Endothelial cell (in vitro differentiated cells): ENCODE measurements at regions not wholly inside any gene's neighbourhood (a gene's known extent, or its start where the extent isn't known, plus 50 kb on each side); places are given as distances from the start of the nearest gene placed in this dataset.
"Not testable (repeated sequence)": the region's sequence is repeated elsewhere in the genome, so short reads cannot be mapped to it uniquely, and the experiment has no call there.

Source experiments
- DNase-seq: peaks from one replicate; pipeline ENCODE4 v3.0.0; 2021; ENCODE audit warnings: low spot score
- H3K27ac Mint-ChIP-seq: one replicate; pipeline ENCODE4 v1.8.0; 2021; ENCODE audit warnings: mixed read lengths, inconsistent platforms; ENCODE audit not compliant: unreplicated experiment
- H3K27me3 Mint-ChIP-seq: one replicate; pipeline ENCODE4 v1.8.0; 2021; ENCODE audit warnings: mild to moderate bottlenecking, moderate library complexity, mixed read lengths, inconsistent platforms; ENCODE audit not compliant: unreplicated experiment
- H3K36me3 Mint-ChIP-seq: one replicate; pipeline ENCODE4 v1.8.0; 2021; ENCODE audit warnings: mild to moderate bottlenecking, low read depth, mixed read lengths, inconsistent platforms; ENCODE audit not compliant: unreplicated experiment
- H3K4me1 Mint-ChIP-seq: one replicate; pipeline ENCODE4 v1.8.0; 2021; ENCODE audit warnings: mild to moderate bottlenecking, mixed read lengths, inconsistent platforms; ENCODE audit not compliant: unreplicated experiment
- H3K4me3 Mint-ChIP-seq: one replicate; pipeline ENCODE4 v1.8.0; 2021; ENCODE audit warnings: mild to moderate bottlenecking, mixed read lengths, inconsistent platforms; ENCODE audit not compliant: unreplicated experiment
- H3K9me3 Mint-ChIP-seq: one replicate; pipeline ENCODE4 v1.8.0; 2021; ENCODE audit warnings: mixed read lengths, inconsistent platforms; ENCODE audit not compliant: unreplicated experiment
- CTCF ChIP-seq: fragments of 200-600 bp; sonication (generic); IDR thresholded peaks from one replicate; pipeline ENCODE4 v1.5.0; 2021; ENCODE audit warnings: antibody characterized with exemption; ENCODE audit not compliant: unreplicated experiment

GRCh38 chr11:39768214-39768613 is 1691.2 kb downstream of the LRRC4C start:
- DNase-seq: no peak
- H3K27me3 Mint-ChIP-seq: peaks cover 4% of the 10 kb centered on the region
- H3K27ac Mint-ChIP-seq: no peak overlapping the region
- H3K4me1 Mint-ChIP-seq: no peaks in the 10 kb centered on the region
- no peak for TF ChIP-seq CTCF
- no peaks in the 10 kb centered on the region for H3K9me3 Mint-ChIP-seq
- H3K4me3 Mint-ChIP-seq: no peak overlapping the region
- H3K36me3 Mint-ChIP-seq: no peaks in the 10 kb centered on the region

GRCh38 chr11:39745401-39745800 is 1714.1 kb downstream of the LRRC4C start:
- TF ChIP-seq CTCF: no peak
- H3K4me3 Mint-ChIP-seq: no peak overlapping the region
- H3K27me3 Mint-ChIP-seq: peaks cover 3% of the 10 kb centered on the region
- H3K27ac Mint-ChIP-seq: no peak overlapping the region
- H3K36me3 Mint-ChIP-seq: peaks cover 4% of the 10 kb centered on the region
- peaks cover 6% of the 10 kb centered on the region for H3K9me3 Mint-ChIP-seq
- no peak for DNase-seq
- no peaks in the 10 kb centered on the region for H3K4me1 Mint-ChIP-seq

- Mint-ChIP-seq H3K36me3 (peaks cover 4% of the 10 kb centered on the region), H3K4me3 (no peak overlapping the region), H3K4me1 (no peaks in the 10 kb centered on the region), H3K9me3 (peaks cover 6% of the 10 kb centered on the region), H3K27ac (no peak overlapping the region), H3K27me3 (peaks cover 3% of the 10 kb centered on the region)
- no peak for DNase-seq
- TF ChIP-seq CTCF: no peak
These were observed 1718.4 kb downstream of the LRRC4C start for GRCh38 chr11:39741066-39741465.

GRCh38 chr11:39736351-39736750 is 1723.1 kb downstream of the LRRC4C start:
- H3K36me3 Mint-ChIP-seq, H3K27ac Mint-ChIP-seq, DNase-seq, H3K4me3 Mint-ChIP-seq, H3K9me3 Mint-ChIP-seq, H3K4me1 Mint-ChIP-seq, H3K27me3 Mint-ChIP-seq: not testable (repeated sequence)

GRCh38 chr11:39732001-39732400 is 1727.5 kb downstream of the LRRC4C start:
- DNase-seq: no peak
- peaks cover 1% of the 10 kb centered on the region for H3K27me3 Mint-ChIP-seq
- H3K4me3 Mint-ChIP-seq: no peak overlapping the region
- no peak overlapping the region for H3K27ac Mint-ChIP-seq
- no peak for TF ChIP-seq CTCF
- peaks cover 12% of the 10 kb centered on the region for H3K4me1 Mint-ChIP-seq
- H3K9me3 Mint-ChIP-seq: no peaks in the 10 kb centered on the region
- no peaks in the 10 kb centered on the region for H3K36me3 Mint-ChIP-seq

- no peak for TF ChIP-seq CTCF
- Mint-ChIP-seq H3K27me3 (peaks cover 1% of the 10 kb centered on the region), H3K4me1 (peaks cover 6% of the 10 kb centered on the region), H3K36me3 (no peaks in the 10 kb centered on the region), H3K9me3 (no peaks in the 10 kb centered on the region), H3K27ac (no peak overlapping the region), H3K4me3 (no peak overlapping the region)
- no peak for DNase-seq
These were observed 1734.4 kb downstream of the LRRC4C start for GRCh38 chr11:39725081-39725480.
